ENCODE measurements at regions not wholly inside any gene's neighbourhood (a gene's known extent, or its start where the extent isn't known, plus 50 kb on each side); places are given as distances from the start of the nearest gene placed in this dataset.
A peak's percentile ranks its signal among the peaks of the same experiment; 100 is the strongest.

GRCh38 chr21:35743571-35743970 lies 316.8 kb downstream of the SETD4 start:
- no peaks in the 10 kb centered on the region for H3K36me3 ChIP-seq (ENCODE audit: control insufficient read depth in 2 of 2, insufficient read depth in 1 of 2, low read length in 2 of 2)
- POLR2A ChIA-PET, result no interaction called here
- no peaks in the 10 kb centered on the region for H3K9me3 ChIP-seq (ENCODE audit: control insufficient read depth, insufficient read depth, low read depth, low read length)
- no peak overlapping the region for H3K27ac ChIP-seq (ENCODE audit: extremely low read depth, low read depth, low read length)
- peaks cover 5% of the 10 kb centered on the region; the same call in 1 of the 2 replicates for H3K4me1 ChIP-seq (ENCODE audit: control insufficient read depth, insufficient read depth, low read length)
- H3K4me3 ChIP-seq (ENCODE audit: low read depth, low read length), result no peak overlapping the region
- CTCF ChIA-PET, result interaction anchor here (1.1 kb wide), 1 partner anchor 13 kb away, joined by 3 read pairs; no protein-coding TSS in a partner anchor
- no peak for TF ChIP-seq ZNF2 (tag by site-specific recombination; IDR thresholded peaks at IDR 0.05)
- TF ChIP-seq ZNF175 (tag by site-specific recombination; IDR thresholded peaks at IDR 0.05), result no peak
- TF ChIP-seq ZNF621 (tag by site-specific recombination; IDR thresholded peaks at IDR 0.05), result no peak
- no peak for TF ChIP-seq KLF8 (tag by site-specific recombination; IDR thresholded peaks at IDR 0.05)
- TF ChIP-seq ZNF239 (tag by site-specific recombination; IDR thresholded peaks at IDR 0.05), result no peak
- TF ChIP-seq ZNF510 (tag by site-specific recombination; IDR thresholded peaks at IDR 0.05; ENCODE audit: insufficient replicate concordance), result no peak

GRCh38 chr21:35738347-35738961 lies 321.9 kb downstream of the SETD4 start:
- ChIA-PET POLR2A (no interaction called here), CTCF (interaction anchor here (0.6 to 0.7 kb wide), 3 partner anchors 18 to 214 kb away, joined by 3 to 5 read pairs (median 3); no protein-coding TSS in a partner anchor)
- Histone ChIP-seq H3K9me3 (ENCODE audit: control insufficient read depth, insufficient read depth, low read depth, low read length) (no peaks in the 10 kb centered on the region), H3K4me3 (ENCODE audit: low read depth, low read length) (no peak overlapping the region), H3K36me3 (ENCODE audit: control insufficient read depth in 2 of 2, insufficient read depth in 1 of 2, low read length in 2 of 2) (no peaks in the 10 kb centered on the region), H3K4me1 (ENCODE audit: control insufficient read depth, insufficient read depth, low read length) (no peaks in the 10 kb centered on the region), H3K27ac (ENCODE audit: extremely low read depth, low read depth, low read length) (no peak overlapping the region)
- TF ChIP-seq ZIC2 (tag by site-specific recombination; IDR thresholded peaks at IDR 0.05) (0 out of 2 replicates have a peak, but pooled peaks have one; percentile 24), ZNF24 (tag by site-specific recombination; IDR thresholded peaks at IDR 0.05) (no peak)

- no peak overlapping the region for H3K27ac ChIP-seq (ENCODE audit: extremely low read depth, low read depth, low read length)
- POLR2A ChIA-PET, result interaction anchor here (0.6 kb wide), 1 partner anchor 102 kb away, joined by 4 read pairs; no protein-coding TSS in a partner anchor
- TF ChIP-seq KLF8 (tag by site-specific recombination; IDR thresholded peaks at IDR 0.05) (no peak), ZNF157 (tag by site-specific recombination; IDR thresholded peaks at IDR 0.05) (no peak), ZNF223 (tag by site-specific recombination; IDR thresholded peaks at IDR 0.05) (no peak), ZNF510 (tag by site-specific recombination; IDR thresholded peaks at IDR 0.05; ENCODE audit: insufficient replicate concordance) (no peak), ZNF354C (tag by site-specific recombination; IDR thresholded peaks at IDR 0.05; ENCODE audit: borderline replicate concordance, low read depth) (no peak), ZNF18 (tag by site-specific recombination; IDR thresholded peaks at IDR 0.05) (no peak), ZNF704 (tag by site-specific recombination; IDR thresholded peaks at IDR 0.05) (no peak), SCRT2 (tag by site-specific recombination; IDR thresholded peaks at IDR 0.05) (no peak), ZNF791 (tag by site-specific recombination; IDR thresholded peaks at IDR 0.05) (no peak), ZNF549 (tag by site-specific recombination; IDR thresholded peaks at IDR 0.05) (no peak), RBAK (tag by site-specific recombination; IDR thresholded peaks at IDR 0.05) (no peak), ZNF621 (tag by site-specific recombination; IDR thresholded peaks at IDR 0.05) (no peak), ZNF660 (tag by site-specific recombination; IDR thresholded peaks at IDR 0.05) (no peak), PRDM10 (tag by site-specific recombination; IDR thresholded peaks at IDR 0.05) (no peak), ELK4 (IDR thresholded peaks at IDR 0.05; ENCODE audit: borderline replicate concordance, low read depth, low read length) (no peak), BCL11B (tag by site-specific recombination; IDR thresholded peaks at IDR 0.05; ENCODE audit: low read depth) (no peak)
Measured at GRCh38 chr21:35737899-35738346, 322.4 kb downstream of the SETD4 start.

More at GRCh38 chr21:35737899-35738346, 322.4 kb downstream of the SETD4 start:
- Histone ChIP-seq H3K9me3 (ENCODE audit: control insufficient read depth, insufficient read depth, low read depth, low read length) (no peaks in the 10 kb centered on the region), H3K4me1 (ENCODE audit: control insufficient read depth, insufficient read depth, low read length) (no peaks in the 10 kb centered on the region), H3K36me3 (ENCODE audit: control insufficient read depth in 2 of 2, insufficient read depth in 1 of 2, low read length in 2 of 2) (no peaks in the 10 kb centered on the region), H3K4me3 (ENCODE audit: low read depth, low read length) (no peak overlapping the region)
- CTCF ChIA-PET, result interaction anchor here (0.6 to 0.7 kb wide), 2 partner anchors 18 to 214 kb away, joined by 3 to 5 read pairs; no protein-coding TSS in a partner anchor

Measured in HEK293 (cell line).